ENCODE measurements at regions not wholly inside any gene's neighbourhood (a gene's known extent, or its start where the extent isn't known, plus 50 kb on each side); places are given as distances from the start of the nearest gene placed in this dataset.

GRCh38 chr5:107285772-107286171 is 385.0 kb downstream of the EFNA5 start:
- TF ChIP-seq ZNF677 (tag by site-specific recombination; IDR thresholded peaks at IDR 0.05) = no peak
- no peak for TF ChIP-seq ZSCAN16 (tag by site-specific recombination; IDR thresholded peaks at IDR 0.05)
- TF ChIP-seq ZNF585B (tag by site-specific recombination; IDR thresholded peaks at IDR 0.05) = no peak
- TF ChIP-seq ZBTB10 (tag by site-specific recombination; IDR thresholded peaks at IDR 0.05) = no peak
- no peak for TF ChIP-seq ZNF174 (tag by site-specific recombination; IDR thresholded peaks at IDR 0.05)
- no peak for TF ChIP-seq ZBTB8A (tag by site-specific recombination; IDR thresholded peaks at IDR 0.05)
- TF ChIP-seq, protein P1, sequence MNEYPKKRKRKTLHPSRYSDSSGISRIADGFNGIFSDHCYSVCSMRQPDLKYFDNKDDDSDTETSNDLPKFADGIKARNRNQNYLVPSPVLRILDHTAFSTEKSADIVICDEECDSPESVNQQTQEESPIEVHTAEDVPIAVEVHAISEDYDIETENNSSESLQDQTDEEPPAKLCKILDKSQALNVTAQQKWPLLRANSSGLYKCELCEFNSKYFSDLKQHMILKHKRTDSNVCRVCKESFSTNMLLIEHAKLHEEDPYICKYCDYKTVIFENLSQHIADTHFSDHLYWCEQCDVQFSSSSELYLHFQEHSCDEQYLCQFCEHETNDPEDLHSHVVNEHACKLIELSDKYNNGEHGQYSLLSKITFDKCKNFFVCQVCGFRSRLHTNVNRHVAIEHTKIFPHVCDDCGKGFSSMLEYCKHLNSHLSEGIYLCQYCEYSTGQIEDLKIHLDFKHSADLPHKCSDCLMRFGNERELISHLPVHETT (tag by site-specific recombination; IDR thresholded peaks at IDR 0.05) = no peak
- no peaks in the 10 kb centered on the region for H3K4me1 ChIP-seq (ENCODE audit: control insufficient read depth, insufficient read depth, low read length)
- H3K36me3 ChIP-seq (ENCODE audit: control insufficient read depth in 2 of 2, insufficient read depth in 1 of 2, low read length in 2 of 2) = no peaks in the 10 kb centered on the region
- ChIA-PET CTCF (interaction anchor here (2.0 kb wide), 1 partner anchor 38 kb away, joined by 9 read pairs; no protein-coding TSS in a partner anchor), POLR2A (no interaction called here)
- H3K9me3 ChIP-seq (ENCODE audit: control insufficient read depth, insufficient read depth, low read depth, low read length) = no peaks in the 10 kb centered on the region
- H3K27ac ChIP-seq (ENCODE audit: extremely low read depth, low read depth, low read length) = no peak overlapping the region
- H3K4me3 ChIP-seq (ENCODE audit: low read depth, low read length) = no peak overlapping the region

- H3K27ac ChIP-seq (ENCODE audit: extremely low read depth, low read depth, low read length) = no peak overlapping the region
- CTCF ChIA-PET = interaction anchor here (0.6 to 2.0 kb wide), 2 partner anchors 37 to 266 kb away, joined by 3 to 9 read pairs; no protein-coding TSS in a partner anchor
- H3K36me3 ChIP-seq (ENCODE audit: control insufficient read depth in 2 of 2, insufficient read depth in 1 of 2, low read length in 2 of 2) = no peaks in the 10 kb centered on the region
- TF ChIP-seq SP2 (tag by site-specific recombination; IDR thresholded peaks at IDR 0.05) = no peak
- TF ChIP-seq ELK4 (IDR thresholded peaks at IDR 0.05; ENCODE audit: borderline replicate concordance, low read depth, low read length) = no peak
- TF ChIP-seq, protein P1 (tag by site-specific recombination; IDR thresholded peaks at IDR 0.05) = no peak
- no peak for TF ChIP-seq RBAK (tag by site-specific recombination; IDR thresholded peaks at IDR 0.05)
- TF ChIP-seq FEZF1 (tag by site-specific recombination; IDR thresholded peaks at IDR 0.05) = no peak
- no peak for TF ChIP-seq ZNF175 (tag by site-specific recombination; IDR thresholded peaks at IDR 0.05)
- no peak for TF ChIP-seq ZNF26 (tag by site-specific recombination; IDR thresholded peaks at IDR 0.05)
- TF ChIP-seq CTCF (tag by site-specific recombination; IDR thresholded peaks at IDR 0.05) = no peak
- no peak for TF ChIP-seq ZNF280D (tag by site-specific recombination; IDR thresholded peaks at IDR 0.05)
- no peak for TF ChIP-seq TRIM28 (IDR thresholded peaks at IDR 0.05; ENCODE audit: borderline replicate concordance, low read length)
- no peak for TF ChIP-seq ZNF211 (tag by site-specific recombination; IDR thresholded peaks at IDR 0.05; ENCODE audit: low read depth)
- TF ChIP-seq ZNF510 (tag by site-specific recombination; IDR thresholded peaks at IDR 0.05; ENCODE audit: insufficient replicate concordance) = no peak
- no peak for TF ChIP-seq REPIN1 (tag by site-specific recombination; IDR thresholded peaks at IDR 0.05; ENCODE audit: low read depth)
- no peaks in the 10 kb centered on the region for H3K4me1 ChIP-seq (ENCODE audit: control insufficient read depth, insufficient read depth, low read length)
- no peak overlapping the region for H3K4me3 ChIP-seq (ENCODE audit: low read depth, low read length)
- POLR2A ChIA-PET = no interaction called here
- no peaks in the 10 kb centered on the region for H3K9me3 ChIP-seq (ENCODE audit: control insufficient read depth, insufficient read depth, low read depth, low read length)
Measured at GRCh38 chr5:107284822-107285525, 385.8 kb downstream of the EFNA5 start.

Data from HEK293 (cell line).